HK-2 (cell line): ENCODE measurements at regions not wholly inside any gene's neighbourhood (a gene's known extent, or its start where the extent isn't known, plus 50 kb on each side); places are given as distances from the start of the nearest gene placed in this dataset.

ENCODE experiments used
- DNase-seq: peaks from one replicate; pipeline ENCODE4 v3.0.0-alpha.2; 2018; ENCODE audit not compliant: unreplicated experiment

GRCh38 chr12:91627225-91627624 is 444.6 kb upstream of the DCN start:
- no peak for DNase-seq

GRCh38 chr12:91622981-91623380 is 440.4 kb upstream of the DCN start:
- no peak for DNase-seq

DNA sequence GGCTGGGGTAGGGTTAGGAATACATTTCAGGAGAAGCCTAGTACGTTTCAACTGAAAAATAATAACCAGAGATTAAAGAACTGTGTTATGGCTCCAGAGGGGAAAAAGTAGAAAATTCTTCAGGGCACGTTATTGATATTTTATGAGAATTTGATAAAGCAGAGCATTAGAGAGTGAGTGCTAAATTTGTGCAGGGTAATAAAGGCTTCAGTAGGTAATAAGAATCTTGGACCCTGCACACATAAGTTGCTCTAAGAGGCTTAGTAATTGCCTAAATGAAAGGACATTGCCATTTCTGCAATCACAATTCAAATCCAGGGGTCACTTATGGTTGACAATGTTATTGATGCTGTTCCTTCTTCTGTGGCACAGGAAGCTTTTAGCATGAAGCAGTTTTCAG is 439.4 kb upstream of the DCN start:
- no peak for DNase-seq

GRCh38 chr12:91620992-91621391 is 438.4 kb upstream of the DCN start:
- no peak for DNase-seq

DNA sequence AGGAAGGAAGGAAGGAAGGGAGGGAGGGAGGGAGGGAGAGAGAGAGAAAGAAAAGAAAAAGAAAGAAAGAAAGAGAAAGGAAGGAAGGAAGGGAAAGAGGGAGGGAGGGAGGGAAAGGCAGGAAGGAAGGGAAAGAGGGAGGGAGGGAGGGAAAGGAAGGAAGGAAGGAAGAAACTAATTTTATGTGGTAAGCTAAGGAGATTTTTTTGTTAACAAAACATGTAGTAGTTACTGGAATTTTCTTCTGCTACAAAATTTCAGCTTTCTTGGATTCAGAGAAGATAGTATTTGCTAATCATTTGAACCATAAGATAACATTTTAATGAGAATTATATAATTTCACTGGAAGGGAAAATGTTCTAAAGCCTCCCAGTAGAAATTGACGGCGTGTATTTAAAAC is 437.8 kb upstream of the DCN start:
- DNase-seq, result no peak

- no peak for DNase-seq
These were observed 435.7 kb upstream of the DCN start for GRCh38 chr12:91618281-91618680.

GRCh38 chr12:91617818-91618217 is 435.2 kb upstream of the DCN start:
- no peak for DNase-seq

DNA sequence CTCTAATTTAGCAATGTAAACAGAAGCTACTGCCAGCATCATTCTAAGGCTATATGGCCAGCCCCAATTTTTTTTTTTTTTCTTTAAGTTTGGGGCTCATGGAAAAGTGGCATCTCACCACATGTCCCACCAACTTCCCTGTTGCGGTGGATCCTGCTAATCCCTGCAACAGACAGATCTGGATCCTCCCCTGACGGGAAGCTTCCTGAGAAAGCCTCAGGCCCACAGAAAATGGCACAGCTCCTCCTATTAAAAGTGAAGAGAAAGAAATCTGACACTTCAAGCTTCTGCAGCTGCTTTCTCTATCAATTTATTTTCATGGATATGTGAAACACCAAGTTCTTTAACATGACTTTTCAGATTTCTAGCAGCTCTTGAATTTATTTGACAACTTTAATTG is 433.8 kb upstream of the DCN start:
- DNase-seq, result no peak

GRCh38 chr12:91613223-91613779 is 430.7 kb upstream of the DCN start:
- DNase-seq, result no peak

DNA sequence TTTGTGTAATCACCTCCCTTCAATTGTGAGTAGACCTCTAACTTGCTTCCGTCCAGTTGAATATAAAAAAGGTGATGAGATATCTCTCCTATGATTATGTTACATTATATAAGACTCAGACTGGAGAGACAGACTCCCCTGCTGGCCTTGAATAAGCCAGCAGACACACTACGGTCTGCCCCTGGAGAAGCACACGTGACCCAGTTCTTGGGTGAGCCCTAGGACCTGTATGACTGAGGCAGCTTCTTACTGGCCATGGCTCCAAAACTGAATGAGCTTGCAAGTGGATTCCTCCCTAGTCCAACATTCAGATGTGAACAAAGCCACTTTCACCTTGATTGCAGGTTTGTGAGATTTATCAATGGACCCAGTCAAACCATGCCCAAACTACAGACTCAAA is 427.9 kb upstream of the DCN start:
- no peak for DNase-seq

- no peak for DNase-seq
These were observed 426.7 kb upstream of the DCN start for GRCh38 chr12:91609283-91609682.

DNA sequence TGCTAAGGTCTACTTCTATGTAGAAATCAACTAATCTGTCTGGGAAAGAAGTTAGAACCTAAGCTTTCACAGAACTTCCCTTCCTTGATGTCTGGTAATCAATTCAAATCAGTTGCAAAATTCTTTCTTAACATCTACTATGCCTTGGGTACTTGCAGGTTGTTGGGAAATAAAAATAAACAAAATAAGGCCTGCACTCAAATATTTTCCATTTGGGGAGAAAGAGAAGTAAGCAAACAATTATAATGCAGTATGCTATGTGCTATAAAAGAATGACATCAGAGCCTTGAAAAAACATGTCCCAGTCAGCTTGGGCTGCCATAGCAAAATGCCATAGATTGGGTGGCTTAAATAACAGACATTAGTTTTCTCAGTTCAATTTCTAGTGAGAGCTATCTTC is 425.9 kb upstream of the DCN start:
- no peak for DNase-seq

- no peak for DNase-seq
These were observed 424.2 kb upstream of the DCN start for GRCh38 chr12:91606662-91607377.

DNA sequence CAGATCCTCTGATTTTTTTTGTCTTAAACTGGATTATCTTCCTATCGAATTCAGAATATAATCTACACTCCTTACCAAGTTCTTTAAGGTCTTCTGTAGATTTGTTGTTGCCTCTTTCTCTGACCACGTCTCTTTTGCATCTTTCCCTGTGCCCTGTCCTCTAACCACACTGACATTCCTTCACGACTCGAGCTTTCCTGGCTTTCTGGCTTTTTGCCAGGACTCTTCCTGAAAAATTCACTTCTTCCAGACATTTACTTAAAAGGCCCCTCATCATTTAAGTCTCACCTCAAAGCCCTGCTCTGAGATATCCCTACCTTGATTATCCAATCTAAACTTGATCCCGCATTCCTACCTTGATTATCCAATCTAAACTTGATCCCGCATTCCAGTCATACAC is 422.3 kb upstream of the DCN start:
- peak; percentile 3 for DNase-seq

- no peak for DNase-seq
These were observed 420.4 kb upstream of the DCN start for GRCh38 chr12:91603060-91603459.

- DNase-seq, result no peak
These were observed 418.4 kb upstream of the DCN start for GRCh38 chr12:91601054-91601453.

- DNase-seq, result no peak
These were observed 412.1 kb upstream of the DCN start for GRCh38 chr12:91594715-91595114.

DNA sequence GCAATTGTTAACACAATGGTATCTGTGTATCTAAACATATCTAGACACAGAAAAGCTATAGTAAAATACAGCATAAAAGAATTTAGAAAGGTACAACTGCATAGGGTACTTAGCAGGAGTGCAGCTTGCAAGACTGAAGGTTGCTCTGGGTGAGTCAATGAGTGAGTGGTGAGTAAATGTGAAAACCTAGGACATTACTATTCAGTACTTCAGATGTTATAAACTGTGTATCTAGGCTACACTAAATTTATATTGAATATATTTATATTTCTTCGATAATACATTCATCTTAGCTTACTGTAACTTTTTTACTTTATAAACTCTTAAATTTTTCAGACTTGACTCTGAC is 409.0 kb upstream of the DCN start:
- no peak for DNase-seq

- no peak for DNase-seq
These were observed 408.5 kb upstream of the DCN start for GRCh38 chr12:91590966-91591638.

DNA sequence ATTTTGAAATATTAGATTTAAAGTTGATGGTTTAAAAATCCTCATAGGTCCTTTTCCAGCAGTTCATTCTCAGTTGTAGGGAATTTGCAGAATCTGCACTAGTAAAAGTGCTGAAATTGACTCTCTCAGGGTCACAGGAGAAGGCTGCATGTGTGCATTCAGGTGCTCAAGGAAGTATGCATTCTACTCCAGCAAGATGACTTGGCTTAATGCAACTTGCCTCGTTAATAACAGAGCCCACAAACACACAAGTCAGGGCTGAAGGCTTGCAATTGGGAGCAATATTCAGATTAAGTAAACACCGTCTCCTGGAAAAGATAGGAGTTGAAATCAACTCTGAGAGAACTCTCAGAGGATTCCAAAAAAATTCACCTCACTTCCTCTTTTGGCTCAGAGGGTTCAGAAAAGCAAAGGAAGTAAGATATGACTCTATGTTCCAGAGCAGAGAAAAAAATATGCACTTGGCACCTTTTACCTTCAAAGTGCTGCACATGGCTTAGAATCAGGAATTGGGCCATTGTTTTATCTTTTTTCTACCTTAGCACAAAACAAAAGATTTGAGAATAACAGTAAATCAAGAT is 406.3 kb upstream of the DCN start:
- DNase-seq, result no peak

DNA sequence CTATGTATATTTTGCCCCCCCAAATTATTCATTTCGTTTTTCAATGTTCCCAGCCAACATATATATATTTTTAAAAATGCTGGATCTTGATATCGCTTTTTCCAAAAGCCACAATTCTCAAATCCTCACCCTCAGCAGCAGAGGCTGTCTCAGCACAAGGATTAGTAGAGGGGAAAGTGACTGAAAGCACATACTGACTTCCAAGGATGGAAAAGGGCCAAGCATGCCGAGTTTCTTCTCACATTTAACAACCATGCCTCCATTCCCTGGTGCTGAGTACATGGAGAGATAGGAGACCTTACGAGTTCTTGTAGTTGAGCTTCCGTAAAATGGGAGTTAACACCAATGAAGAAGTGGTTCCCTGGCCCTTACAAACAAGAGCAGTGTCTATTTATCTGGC is 403.4 kb upstream of the DCN start:
- DNase-seq, result no peak

DNA sequence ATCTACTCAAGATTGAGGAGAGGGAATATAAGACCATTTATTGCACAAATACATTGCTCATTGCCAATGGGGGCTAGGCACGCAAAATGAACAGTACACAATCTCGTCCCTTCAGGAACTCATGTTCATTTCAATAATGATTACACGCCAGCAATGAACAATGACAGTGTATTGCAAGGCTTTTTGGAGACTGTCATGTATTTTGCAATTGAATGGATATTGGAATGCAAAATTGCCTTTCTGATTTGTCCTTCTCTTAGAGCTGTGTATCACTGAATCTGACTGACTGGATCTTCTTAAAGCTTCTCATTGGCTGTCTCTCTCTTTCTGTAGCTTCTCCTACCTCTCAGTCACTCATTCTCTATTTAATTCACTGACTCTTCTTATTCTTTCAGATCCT is 400.2 kb upstream of the DCN start:
- no peak for DNase-seq
